Hypothalamus (tissue), 51 donors: ENCODE measurements at regions not wholly inside any gene's neighbourhood (a gene's known extent, or its start where the extent isn't known, plus 50 kb on each side); places are given as distances from the start of the nearest gene placed in this dataset.

Experiments used
- DNase-seq, 51 donors: peaks; one replicate each; lab custom pipeline; 2025; lab: John Stamatoyannopoulos, UW

- DNase-seq, result no peak
Observed at GRCh38 chr20:21583486-21584168, 69.8 kb upstream of the NKX2-2 start.

- no peak for DNase-seq
Observed at GRCh38 chr20:21577551-21577950, 63.7 kb upstream of the NKX2-2 start.

GRCh38 chr20:21575981-21576740, 62.3 kb upstream of the NKX2-2 start:
- no peak for DNase-seq

- DNase-seq, result no peak
Observed at GRCh38 chr20:21575167-21575566, 61.3 kb upstream of the NKX2-2 start.

- DNase-seq, result no peak
Observed at GRCh38 chr20:21574443-21574842, 60.6 kb upstream of the NKX2-2 start.

- no peak for DNase-seq
Observed at GRCh38 chr20:21573259-21573658, 59.4 kb upstream of the NKX2-2 start.

GRCh38 chr20:21571841-21572690, 58.2 kb upstream of the NKX2-2 start:
- peak in 15 of 51 donors; percentile 1 to 40 (median 10) for DNase-seq

- no peak for DNase-seq
Observed at GRCh38 chr20:21570285-21570992, 56.6 kb upstream of the NKX2-2 start.

GRCh38 chr20:21569586-21569985, 55.7 kb upstream of the NKX2-2 start:
- peak in 6 of 51 donors; percentile 1 to 21 (median 12) for DNase-seq

- DNase-seq, result peak in 31 of 51 donors; percentile 2 to 70 (median 29)
Observed at GRCh38 chr20:21564127-21564773, 50.4 kb upstream of the NKX2-2 start.
